GM12872 (cell line): ENCODE measurements at regions not wholly inside any gene's neighbourhood (a gene's known extent, or its start where the extent isn't known, plus 50 kb on each side); places are given as distances from the start of the nearest gene placed in this dataset.

ENCODE experiments used
- CTCF ChIP-seq: IDR thresholded peaks from 3 replicates; pipeline ENCODE4 v1.5.1; 2011; ENCODE audit warnings: low read depth, mild to moderate bottlenecking, low read length, moderate library complexity; ENCODE audit not compliant: insufficient read depth

DNA sequence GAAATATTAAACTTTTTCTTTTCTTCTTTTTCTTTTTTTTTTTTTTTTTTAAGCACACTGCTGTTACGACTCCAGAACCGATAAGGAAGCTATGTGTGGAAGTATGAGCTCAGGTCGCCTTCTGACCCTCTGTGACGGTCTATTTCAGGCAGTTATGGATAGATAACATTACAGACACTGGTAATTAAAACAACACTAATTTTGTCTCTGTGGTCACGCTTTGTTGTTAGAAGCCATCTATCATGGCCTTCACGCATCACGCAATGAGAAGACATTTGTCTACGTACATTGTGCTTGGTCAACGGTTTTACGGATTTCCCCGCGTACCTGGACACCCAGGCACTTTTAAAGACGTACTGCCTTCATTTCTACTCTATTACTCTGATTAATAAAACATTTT is 306.0 kb upstream of the ZNF507 start:
- no peak for TF ChIP-seq CTCF

DNA sequence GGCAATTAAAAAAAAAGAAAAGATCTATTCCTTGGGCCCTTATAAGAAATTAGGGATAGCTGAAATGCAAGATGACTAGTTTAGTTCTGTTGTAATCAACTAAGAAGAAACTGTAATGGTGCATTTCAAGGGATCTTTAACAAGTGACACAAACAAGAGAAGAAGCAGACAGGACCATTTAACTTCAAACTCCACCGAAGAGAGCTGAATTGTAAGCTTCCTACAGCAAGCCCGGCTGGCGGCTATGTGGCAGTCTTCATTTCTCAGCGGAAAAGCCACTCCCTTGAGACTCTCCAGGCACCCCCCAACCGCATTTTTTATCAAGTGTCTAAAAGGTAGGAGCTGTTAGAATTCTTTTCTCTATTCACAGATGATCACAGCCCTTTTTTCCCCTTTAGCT is 305.2 kb upstream of the ZNF507 start:
- TF ChIP-seq CTCF, result no peak

DNA sequence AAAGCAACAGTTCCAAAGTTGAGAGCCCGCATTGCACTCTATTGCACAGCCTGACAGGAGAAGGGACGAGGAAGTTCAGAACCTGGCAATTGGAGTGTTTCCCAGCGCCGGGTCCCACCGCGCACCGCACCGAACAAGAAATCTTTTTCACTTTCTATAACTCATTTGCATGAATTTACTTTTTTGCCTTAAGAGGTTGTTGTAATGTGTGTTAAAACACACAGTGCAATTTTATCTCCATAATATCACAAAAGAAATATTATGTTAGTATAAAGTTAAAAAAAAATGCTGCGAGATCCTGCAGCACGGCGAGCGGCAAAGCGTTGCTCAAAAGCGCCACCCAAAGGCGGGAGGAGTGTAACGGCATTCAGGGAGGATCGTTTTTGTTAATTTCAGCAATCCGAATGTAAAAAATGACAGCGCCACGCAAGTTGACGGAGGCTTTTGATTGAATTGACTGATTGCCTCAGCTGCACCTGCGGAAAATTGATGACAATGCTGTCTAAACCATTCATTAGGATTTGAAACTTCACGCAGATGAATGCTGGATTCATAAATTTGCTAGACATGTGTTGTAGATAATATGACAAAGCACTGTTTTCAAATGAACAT is 303.6 kb upstream of the ZNF507 start:
- 0 out of 3 replicates have a peak, but pooled peaks have one; percentile 22 for TF ChIP-seq CTCF

- no peak for TF ChIP-seq CTCF
Observed at GRCh38 chr19:32047788-32048187, 297.6 kb upstream of the ZNF507 start.

- no peak for TF ChIP-seq CTCF
Observed at GRCh38 chr19:32053376-32053775, 292.0 kb upstream of the ZNF507 start.

- TF ChIP-seq CTCF, result no peak
Observed at GRCh38 chr19:32053861-32054260, 291.5 kb upstream of the ZNF507 start.

DNA sequence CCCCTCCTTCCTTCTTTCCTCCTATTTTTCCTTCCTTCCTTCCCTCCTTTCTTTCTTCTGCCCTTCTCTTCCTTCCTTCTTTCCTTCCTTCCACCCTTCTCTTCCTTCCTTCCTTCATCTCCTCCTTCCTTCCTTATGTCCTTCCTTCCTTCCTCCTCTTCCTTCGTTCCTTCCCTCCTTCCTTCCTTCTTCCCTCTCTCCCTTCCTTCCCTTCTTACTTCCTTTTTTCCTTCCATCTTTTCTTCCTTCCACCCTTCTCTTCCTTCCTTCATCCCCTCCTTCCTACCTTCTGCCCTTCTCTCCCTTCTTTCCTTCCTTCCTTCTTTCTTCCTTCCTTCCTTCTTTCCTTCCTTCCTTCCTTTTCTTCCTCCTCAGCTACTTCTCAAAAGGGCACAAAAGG is 287.3 kb upstream of the ZNF507 start:
- no peak for TF ChIP-seq CTCF
